ENCODE measurements at regions not wholly inside any gene's neighbourhood (a gene's known extent, or its start where the extent isn't known, plus 50 kb on each side); places are given as distances from the start of the nearest gene placed in this dataset.

DNA sequence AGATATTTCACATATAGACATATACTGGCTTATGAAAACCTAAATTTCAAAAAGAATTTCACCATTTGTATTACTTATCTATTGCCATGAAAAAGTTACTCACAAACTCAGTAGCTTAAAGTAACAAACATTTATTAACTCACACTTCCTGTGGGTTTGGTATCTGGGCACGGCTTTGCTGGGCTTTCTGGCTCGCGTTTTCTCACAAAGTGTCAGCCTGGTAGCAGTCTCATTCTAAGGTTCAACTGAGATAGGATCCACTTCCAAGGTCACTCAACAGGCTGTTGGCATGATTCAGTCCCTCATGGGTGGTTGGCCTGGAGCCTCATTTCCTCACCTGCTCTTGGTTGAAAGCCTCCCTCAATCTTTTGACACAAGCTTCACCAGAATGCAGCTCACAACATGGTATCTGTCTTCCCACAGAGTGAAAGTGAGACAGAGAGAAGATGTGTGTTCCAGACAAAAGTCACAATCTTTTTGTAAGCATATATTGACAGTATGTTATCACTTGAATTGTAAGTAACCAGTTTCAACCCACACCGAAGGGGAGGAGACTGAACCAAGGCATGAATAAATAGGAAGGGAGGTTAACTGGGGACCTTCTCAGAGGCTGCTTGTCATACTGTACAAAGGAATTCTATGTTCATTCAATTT is 1065.8 kb upstream of the SPRY2 start:
- intact Hi-C loops (cut with DNase I; ENCODE audit: low total_unique reads): no loop called here
- TF ChIP-seq POLR2A (IDR thresholded peaks at IDR 0.05): no peak
- TF ChIP-seq, protein P1, sequence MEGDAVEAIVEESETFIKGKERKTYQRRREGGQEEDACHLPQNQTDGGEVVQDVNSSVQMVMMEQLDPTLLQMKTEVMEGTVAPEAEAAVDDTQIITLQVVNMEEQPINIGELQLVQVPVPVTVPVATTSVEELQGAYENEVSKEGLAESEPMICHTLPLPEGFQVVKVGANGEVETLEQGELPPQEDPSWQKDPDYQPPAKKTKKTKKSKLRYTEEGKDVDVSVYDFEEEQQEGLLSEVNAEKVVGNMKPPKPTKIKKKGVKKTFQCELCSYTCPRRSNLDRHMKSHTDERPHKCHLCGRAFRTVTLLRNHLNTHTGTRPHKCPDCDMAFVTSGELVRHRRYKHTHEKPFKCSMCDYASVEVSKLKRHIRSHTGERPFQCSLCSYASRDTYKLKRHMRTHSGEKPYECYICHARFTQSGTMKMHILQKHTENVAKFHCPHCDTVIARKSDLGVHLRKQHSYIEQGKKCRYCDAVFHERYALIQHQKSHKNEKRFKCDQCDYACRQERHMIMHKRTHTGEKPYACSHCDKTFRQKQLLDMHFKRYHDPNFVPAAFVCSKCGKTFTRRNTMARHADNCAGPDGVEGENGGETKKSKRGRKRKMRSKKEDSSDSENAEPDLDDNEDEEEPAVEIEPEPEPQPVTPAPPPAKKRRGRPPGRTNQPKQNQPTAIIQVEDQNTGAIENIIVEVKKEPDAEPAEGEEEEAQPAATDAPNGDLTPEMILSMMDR (IDR thresholded peaks at IDR 0.05): no peak
- no peaks in the 10 kb centered on the region for H3K9me3 ChIP-seq
- DNase-seq: no peak
- no peak overlapping the region for H3K4me3 ChIP-seq
- H3K36me3 ChIP-seq: no peaks in the 10 kb centered on the region
- no peaks in the 10 kb centered on the region for H3K27me3 ChIP-seq
- no peak overlapping the region for H3K27ac ChIP-seq
- no peaks in the 10 kb centered on the region for H3K4me1 ChIP-seq

GRCh38 chr13:81406022-81406421 is 1065.1 kb upstream of the SPRY2 start:
- DNase-seq: no peak
- TF ChIP-seq POLR2A (IDR thresholded peaks at IDR 0.05): no peak
- TF ChIP-seq, protein P1 (IDR thresholded peaks at IDR 0.05): no peak
- no peaks in the 10 kb centered on the region for H3K9me3 ChIP-seq
- intact Hi-C loops (cut with DNase I; ENCODE audit: low total_unique reads): no loop called here
- H3K27ac ChIP-seq: no peak overlapping the region
- H3K27me3 ChIP-seq: no peaks in the 10 kb centered on the region
- no peaks in the 10 kb centered on the region for H3K36me3 ChIP-seq
- no peak overlapping the region for H3K4me3 ChIP-seq
- no peaks in the 10 kb centered on the region for H3K4me1 ChIP-seq

- TF ChIP-seq POLR2A (IDR thresholded peaks at IDR 0.05): no peak
- TF ChIP-seq, protein P1 (IDR thresholded peaks at IDR 0.05): no peak
- no peaks in the 10 kb centered on the region for H3K4me1 ChIP-seq
- no peak overlapping the region for H3K27ac ChIP-seq
- H3K9me3 ChIP-seq: no peaks in the 10 kb centered on the region
- intact Hi-C loops (cut with DNase I; ENCODE audit: low total_unique reads): no loop called here
- no peak for DNase-seq
- H3K27me3 ChIP-seq: no peaks in the 10 kb centered on the region
- H3K4me3 ChIP-seq: no peak overlapping the region
- H3K36me3 ChIP-seq: no peaks in the 10 kb centered on the region
Observed at GRCh38 chr13:81396192-81396591, 1055.3 kb upstream of the SPRY2 start.

- no peaks in the 10 kb centered on the region for H3K27me3 ChIP-seq
- H3K36me3 ChIP-seq: no peaks in the 10 kb centered on the region
- H3K4me1 ChIP-seq: no peaks in the 10 kb centered on the region
- H3K4me3 ChIP-seq: no peak overlapping the region
- no peaks in the 10 kb centered on the region for H3K9me3 ChIP-seq
- intact Hi-C loops (cut with DNase I; ENCODE audit: low total_unique reads): no loop called here
- TF ChIP-seq POLR2A (IDR thresholded peaks at IDR 0.05): no peak
- TF ChIP-seq, protein P1 (IDR thresholded peaks at IDR 0.05): no peak
- no peak overlapping the region for H3K27ac ChIP-seq
- DNase-seq: no peak
Observed at GRCh38 chr13:81395368-81395767, 1054.4 kb upstream of the SPRY2 start.

DNA sequence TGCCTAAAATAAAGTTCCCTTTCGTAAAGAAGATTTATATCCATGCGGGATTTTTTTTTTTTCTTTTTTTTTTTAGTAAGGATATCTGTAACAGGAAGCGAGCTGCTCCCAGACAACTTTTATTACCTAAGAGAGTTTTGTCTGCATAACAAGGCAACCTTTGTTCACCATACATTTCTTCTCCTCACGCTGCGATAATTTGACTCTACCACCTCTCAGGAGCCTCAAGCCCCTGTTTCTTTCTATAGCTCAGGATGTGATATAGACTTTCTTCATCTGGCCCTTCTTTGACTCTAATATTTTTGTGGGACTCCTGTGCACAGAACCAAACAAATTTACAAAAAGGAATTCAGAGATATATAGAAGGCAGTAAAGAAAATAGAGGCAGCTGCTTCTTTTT is 1053.7 kb upstream of the SPRY2 start:
- intact Hi-C loops (cut with DNase I; ENCODE audit: low total_unique reads): no loop called here
- no peak for DNase-seq
- H3K27ac ChIP-seq: no peak overlapping the region
- H3K4me3 ChIP-seq: no peak overlapping the region
- TF ChIP-seq POLR2A (IDR thresholded peaks at IDR 0.05): no peak
- TF ChIP-seq, protein P1 (IDR thresholded peaks at IDR 0.05): no peak
- no peaks in the 10 kb centered on the region for H3K9me3 ChIP-seq
- H3K27me3 ChIP-seq: no peaks in the 10 kb centered on the region
- no peaks in the 10 kb centered on the region for H3K36me3 ChIP-seq
- H3K4me1 ChIP-seq: no peaks in the 10 kb centered on the region
